ENCODE measurements at regions not wholly inside any gene's neighbourhood (a gene's known extent, or its start where the extent isn't known, plus 50 kb on each side); places are given as distances from the start of the nearest gene placed in this dataset.

- 91% methylated on average over 2 of the region's 2 CpGs for WGBS (ENCODE audit: low lambda C conversion rate, missing lambda C conversion rate)
- H3K4me3 ChIP-seq, result no peak overlapping the region
- H4K20me1 ChIP-seq (ENCODE audit: insufficient read depth, poor library complexity, severe bottlenecking), result no peaks in the 10 kb centered on the region
- TF ChIP-seq EZH2 (IDR thresholded peaks at IDR 0.05; ENCODE audit: borderline replicate concordance), result no peak
- TF ChIP-seq CTCF (IDR thresholded peaks at IDR 0.05; ENCODE audit: poor library complexity), result peak; percentile 2
- no peak for DNase-seq (ENCODE audit: low spot score)
- no peak overlapping the region for H2AFZ ChIP-seq
- H3K79me2 ChIP-seq, result no peaks in the 10 kb centered on the region
- no peaks in the 10 kb centered on the region for H3K9me2 ChIP-seq (replicated peaks; ENCODE audit: insufficient read depth)
- no peak overlapping the region for H3K4me2 ChIP-seq
- no peaks in the 10 kb centered on the region for H3K36me3 ChIP-seq (replicated peaks; ENCODE audit: insufficient read depth, low read depth)
- no peak overlapping the region for H3K27ac ChIP-seq
- no peaks in the 10 kb centered on the region for H3K4me1 ChIP-seq (ENCODE audit: insufficient read depth)
- no peaks in the 10 kb centered on the region for H3K27me3 ChIP-seq
- no peaks in the 10 kb centered on the region for H3K9me3 ChIP-seq (ENCODE audit: low read depth)
Measured at GRCh38 chr2:118661179-118661578, 186.3 kb downstream of the EN1 start.

- H3K27me3 ChIP-seq, result no peaks in the 10 kb centered on the region
- H3K79me2 ChIP-seq, result no peaks in the 10 kb centered on the region
- no peak for DNase-seq (ENCODE audit: low spot score)
- TF ChIP-seq CTCF (IDR thresholded peaks at IDR 0.05; ENCODE audit: poor library complexity), result no peak
- no peak for TF ChIP-seq EZH2phosphoT487 (IDR thresholded peaks at IDR 0.05; ENCODE audit: low read depth, severe bottlenecking, unreplicated experiment)
- TF ChIP-seq EZH2 (IDR thresholded peaks at IDR 0.05; ENCODE audit: borderline replicate concordance), result no peak
- no peaks in the 10 kb centered on the region for H4K20me1 ChIP-seq (ENCODE audit: insufficient read depth, poor library complexity, severe bottlenecking)
- no peak overlapping the region for H3K27ac ChIP-seq
- no peak overlapping the region for H3K4me3 ChIP-seq
- H3K36me3 ChIP-seq (replicated peaks; ENCODE audit: insufficient read depth, low read depth), result no peaks in the 10 kb centered on the region
- no peak overlapping the region for H2AFZ ChIP-seq
- H3K9me3 ChIP-seq (ENCODE audit: low read depth), result no peaks in the 10 kb centered on the region
- no peaks in the 10 kb centered on the region for H3K4me1 ChIP-seq (ENCODE audit: insufficient read depth)
- H3K4me2 ChIP-seq, result no peak overlapping the region
- WGBS (ENCODE audit: low lambda C conversion rate, missing lambda C conversion rate), result 57% methylated on average over 3 of the region's 3 CpGs
- no peaks in the 10 kb centered on the region for H3K9me2 ChIP-seq (replicated peaks; ENCODE audit: insufficient read depth)
Measured at GRCh38 chr2:118658596-118659198, 188.8 kb downstream of the EN1 start.

- no peak for TF ChIP-seq CTCF (IDR thresholded peaks at IDR 0.05; ENCODE audit: poor library complexity)
- TF ChIP-seq EZH2phosphoT487 (IDR thresholded peaks at IDR 0.05; ENCODE audit: low read depth, severe bottlenecking, unreplicated experiment), result no peak
- TF ChIP-seq EZH2 (IDR thresholded peaks at IDR 0.05; ENCODE audit: borderline replicate concordance), result no peak
- WGBS (ENCODE audit: low lambda C conversion rate, missing lambda C conversion rate), result 88% methylated on average over 2 of the region's 2 CpGs
- no peak for DNase-seq (ENCODE audit: low spot score)
Measured at GRCh38 chr2:118657466-118657865, 190.0 kb downstream of the EN1 start.

GRCh38 chr2:118654945-118655344, 192.5 kb downstream of the EN1 start:
- Histone ChIP-seq H3K36me3 (replicated peaks; ENCODE audit: insufficient read depth, low read depth) (no peaks in the 10 kb centered on the region), H3K27me3 (no peaks in the 10 kb centered on the region), H4K20me1 (ENCODE audit: insufficient read depth, poor library complexity, severe bottlenecking) (no peaks in the 10 kb centered on the region), H3K79me2 (no peaks in the 10 kb centered on the region), H3K4me2 (no peak overlapping the region), H2AFZ (no peak overlapping the region), H3K27ac (no peak overlapping the region), H3K9me3 (ENCODE audit: low read depth) (no peaks in the 10 kb centered on the region), H3K4me3 (no peak overlapping the region), H3K4me1 (ENCODE audit: insufficient read depth) (no peaks in the 10 kb centered on the region), H3K9me2 (replicated peaks; ENCODE audit: insufficient read depth) (no peaks in the 10 kb centered on the region)
- WGBS (ENCODE audit: low lambda C conversion rate, missing lambda C conversion rate), result 71% methylated on average over 1 of the region's 1 CpG
- DNase-seq (ENCODE audit: low spot score), result no peak
- no peak for TF ChIP-seq CTCF (IDR thresholded peaks at IDR 0.05; ENCODE audit: poor library complexity)
- TF ChIP-seq EZH2phosphoT487 (IDR thresholded peaks at IDR 0.05; ENCODE audit: low read depth, severe bottlenecking, unreplicated experiment), result no peak
- TF ChIP-seq EZH2 (IDR thresholded peaks at IDR 0.05; ENCODE audit: borderline replicate concordance), result no peak

More at GRCh38 chr2:118657466-118657865, 190.0 kb downstream of the EN1 start:
- no peak overlapping the region for H3K4me3 ChIP-seq
- no peaks in the 10 kb centered on the region for H3K4me1 ChIP-seq (ENCODE audit: insufficient read depth)
- H3K27me3 ChIP-seq, result no peaks in the 10 kb centered on the region
- H2AFZ ChIP-seq, result no peak overlapping the region
- no peaks in the 10 kb centered on the region for H3K36me3 ChIP-seq (replicated peaks; ENCODE audit: insufficient read depth, low read depth)
- no peaks in the 10 kb centered on the region for H3K79me2 ChIP-seq
- H3K9me3 ChIP-seq (ENCODE audit: low read depth), result no peaks in the 10 kb centered on the region
- H3K27ac ChIP-seq, result no peak overlapping the region
- H4K20me1 ChIP-seq (ENCODE audit: insufficient read depth, poor library complexity, severe bottlenecking), result no peaks in the 10 kb centered on the region
- no peaks in the 10 kb centered on the region for H3K9me2 ChIP-seq (replicated peaks; ENCODE audit: insufficient read depth)
- no peak overlapping the region for H3K4me2 ChIP-seq

All from hepatocyte (in vitro differentiated cells).